GM23338 (cell line): ENCODE measurements at regions not wholly inside any gene's neighbourhood (a gene's known extent, or its start where the extent isn't known, plus 50 kb on each side); places are given as distances from the start of the nearest gene placed in this dataset.

Experiments used
- CTCF ChIP-seq, 2 experiments: fragments of 200-600 bp in 1 of 2; sonication (generic) in 1 of 2; conservative IDR thresholded peaks; 2 replicates each; pipeline versions ENCODE4 v1.5.1 to v1.6.1; 2016 to 2017; ENCODE audit warnings: antibody characterized with exemption in 2 of 2, low read depth in 2 of 2, mild to moderate bottlenecking in 2 of 2, moderate library complexity in 1 of 2
- ETS1 ChIP-seq: IDR thresholded peaks from 2 replicates; pipeline ENCODE4 v1.6.1; 2016; ENCODE audit warnings: antibody characterized with exemption
- EZH2 ChIP-seq: fragments of 200-600 bp; sonication (generic); IDR thresholded peaks from one replicate; pipeline ENCODE4 v1.8.0; 2017; ENCODE audit warnings: antibody characterized with exemption, mild to moderate bottlenecking, low read depth; ENCODE audit not compliant: unreplicated experiment
- POLR2AphosphoS5 ChIP-seq: IDR thresholded peaks from 2 replicates; pipeline ENCODE4 v1.6.1; 2016; ENCODE audit warnings: antibody characterized with exemption, low read depth
- REST ChIP-seq: IDR thresholded peaks from one replicate; pipeline ENCODE4 v1.6.1; 2018; ENCODE audit warnings: antibody characterized with exemption; ENCODE audit not compliant: unreplicated experiment

DNA sequence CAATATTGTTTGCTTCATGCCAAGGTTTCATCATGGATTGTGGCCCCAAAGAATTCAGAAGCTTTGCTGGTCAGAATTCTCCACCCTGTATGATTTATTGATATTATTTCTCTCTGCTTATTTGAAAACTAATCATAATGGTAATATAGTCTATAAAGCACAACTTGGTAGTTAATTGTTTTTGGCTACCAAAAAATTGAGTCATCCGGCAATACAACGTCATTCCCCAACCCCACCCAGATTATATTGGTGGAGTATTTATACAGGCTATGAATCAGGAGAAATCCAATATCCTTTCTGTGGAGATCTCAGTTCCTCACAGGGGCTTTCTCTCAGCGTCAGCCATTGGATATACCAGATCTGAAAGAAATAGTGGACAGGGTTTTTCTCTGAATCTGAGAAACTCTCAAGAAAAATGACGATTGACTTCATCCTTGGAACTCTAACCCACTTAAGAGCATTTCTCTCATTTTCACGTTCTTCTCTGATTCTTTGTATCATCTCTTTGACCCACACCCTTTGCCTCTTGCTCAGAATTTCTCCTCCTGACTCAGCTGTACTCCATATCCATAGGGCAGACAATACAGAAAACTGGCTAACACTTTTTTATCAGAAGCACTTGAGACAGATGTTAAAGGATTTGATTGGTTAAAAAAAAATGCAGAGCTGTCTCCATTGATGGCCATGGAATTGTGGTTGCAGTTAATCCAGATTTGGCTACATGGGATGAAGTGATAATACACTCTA, 1055.8 kb upstream of the CADM2 start:
- TF ChIP-seq CTCF (conservative IDR thresholded peaks at IDR 0.05; ENCODE audit: low read depth in 2 of 2) (no peak), EZH2 (no peak), POLR2AphosphoS5 (no peak), REST (no peak), ETS1 (no peak)
